ENCODE measurements at regions not wholly inside any gene's neighbourhood (a gene's known extent, or its start where the extent isn't known, plus 50 kb on each side); places are given as distances from the start of the nearest gene placed in this dataset.

DNA sequence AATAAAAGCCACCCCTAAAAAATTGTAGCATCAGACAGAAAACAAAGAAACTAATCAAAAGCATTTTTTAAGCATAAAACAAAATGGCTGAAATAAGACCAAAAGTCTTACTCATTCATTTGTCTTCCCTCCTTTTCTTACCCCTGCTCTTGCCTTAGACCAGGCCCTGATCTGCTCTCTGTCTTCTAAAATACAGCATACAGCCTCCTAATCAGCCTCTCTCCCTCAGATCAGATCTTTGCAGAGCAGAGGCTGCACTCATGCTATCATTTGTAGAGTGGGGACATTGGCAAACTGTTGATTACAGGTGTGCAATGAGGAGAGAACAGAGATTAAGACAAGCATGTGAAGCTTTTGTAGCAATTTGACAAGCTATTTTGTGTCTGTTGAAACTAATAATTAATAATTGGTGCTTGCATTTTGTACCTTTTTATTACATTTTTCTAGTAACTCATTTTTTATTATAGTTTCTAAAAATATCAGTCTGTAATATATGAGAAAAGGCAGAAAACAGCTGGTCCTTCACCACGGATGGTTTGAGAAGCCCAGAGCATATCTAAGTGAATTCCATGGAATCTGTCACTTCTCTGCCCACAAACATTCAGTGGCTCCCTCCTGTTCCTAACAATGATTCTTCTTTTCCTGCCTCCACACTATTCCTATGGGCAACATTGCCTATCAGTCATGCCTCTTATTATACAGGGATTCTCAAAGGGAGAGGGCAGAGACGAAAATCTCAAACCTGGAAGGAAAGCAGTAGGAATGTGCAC, 286.2 kb upstream of the STT3B start:
- no peaks in the 10 kb centered on the region for H3K36me3 ChIP-seq (ENCODE audit: control insufficient read depth, insufficient read depth, low read length)
- no peaks in the 10 kb centered on the region for H3K27me3 ChIP-seq (replicated peaks; ENCODE audit: control insufficient read depth, insufficient read depth, low read length)
- TF ChIP-seq, protein P1, sequence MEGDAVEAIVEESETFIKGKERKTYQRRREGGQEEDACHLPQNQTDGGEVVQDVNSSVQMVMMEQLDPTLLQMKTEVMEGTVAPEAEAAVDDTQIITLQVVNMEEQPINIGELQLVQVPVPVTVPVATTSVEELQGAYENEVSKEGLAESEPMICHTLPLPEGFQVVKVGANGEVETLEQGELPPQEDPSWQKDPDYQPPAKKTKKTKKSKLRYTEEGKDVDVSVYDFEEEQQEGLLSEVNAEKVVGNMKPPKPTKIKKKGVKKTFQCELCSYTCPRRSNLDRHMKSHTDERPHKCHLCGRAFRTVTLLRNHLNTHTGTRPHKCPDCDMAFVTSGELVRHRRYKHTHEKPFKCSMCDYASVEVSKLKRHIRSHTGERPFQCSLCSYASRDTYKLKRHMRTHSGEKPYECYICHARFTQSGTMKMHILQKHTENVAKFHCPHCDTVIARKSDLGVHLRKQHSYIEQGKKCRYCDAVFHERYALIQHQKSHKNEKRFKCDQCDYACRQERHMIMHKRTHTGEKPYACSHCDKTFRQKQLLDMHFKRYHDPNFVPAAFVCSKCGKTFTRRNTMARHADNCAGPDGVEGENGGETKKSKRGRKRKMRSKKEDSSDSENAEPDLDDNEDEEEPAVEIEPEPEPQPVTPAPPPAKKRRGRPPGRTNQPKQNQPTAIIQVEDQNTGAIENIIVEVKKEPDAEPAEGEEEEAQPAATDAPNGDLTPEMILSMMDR (IDR thresholded peaks at IDR 0.05; ENCODE audit: insufficient read depth, low read length, poor library complexity, severe bottlenecking), result no peak
- DNase-seq (ENCODE audit: extremely low read depth, insufficient read length), result no peak
- peak overlapping the region; percentile 38 for H3K4me3 ChIP-seq (replicated peaks; ENCODE audit: low read depth, low read length)

DNA sequence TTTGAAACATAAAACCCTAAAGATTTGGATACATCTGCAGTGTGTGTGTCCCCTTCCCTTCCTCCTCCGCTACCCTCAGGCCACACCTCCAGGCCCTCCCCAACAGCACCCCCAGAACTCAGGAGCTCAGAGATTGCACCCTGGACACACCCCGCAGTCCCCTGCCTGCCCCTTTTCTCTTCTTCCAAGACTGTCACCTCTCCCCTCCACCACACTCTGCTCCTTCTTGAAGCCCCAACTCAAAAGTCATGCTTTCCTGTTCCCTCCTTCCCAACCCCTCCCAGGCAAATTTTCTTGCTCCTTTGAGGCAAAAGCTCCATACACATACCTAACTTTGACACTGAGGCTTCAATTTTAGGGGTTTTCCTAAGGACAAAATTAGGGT, 285.7 kb upstream of the STT3B start:
- DNase-seq (ENCODE audit: extremely low read depth, insufficient read length), result no peak
- no peaks in the 10 kb centered on the region for H3K36me3 ChIP-seq (ENCODE audit: control insufficient read depth, insufficient read depth, low read length)
- H3K4me3 ChIP-seq (replicated peaks; ENCODE audit: low read depth, low read length), result peak overlapping the region; percentile 38
- H3K27me3 ChIP-seq (replicated peaks; ENCODE audit: control insufficient read depth, insufficient read depth, low read length), result no peaks in the 10 kb centered on the region
- TF ChIP-seq, protein P1 (IDR thresholded peaks at IDR 0.05; ENCODE audit: insufficient read depth, low read length, poor library complexity, severe bottlenecking), result no peak

DNA sequence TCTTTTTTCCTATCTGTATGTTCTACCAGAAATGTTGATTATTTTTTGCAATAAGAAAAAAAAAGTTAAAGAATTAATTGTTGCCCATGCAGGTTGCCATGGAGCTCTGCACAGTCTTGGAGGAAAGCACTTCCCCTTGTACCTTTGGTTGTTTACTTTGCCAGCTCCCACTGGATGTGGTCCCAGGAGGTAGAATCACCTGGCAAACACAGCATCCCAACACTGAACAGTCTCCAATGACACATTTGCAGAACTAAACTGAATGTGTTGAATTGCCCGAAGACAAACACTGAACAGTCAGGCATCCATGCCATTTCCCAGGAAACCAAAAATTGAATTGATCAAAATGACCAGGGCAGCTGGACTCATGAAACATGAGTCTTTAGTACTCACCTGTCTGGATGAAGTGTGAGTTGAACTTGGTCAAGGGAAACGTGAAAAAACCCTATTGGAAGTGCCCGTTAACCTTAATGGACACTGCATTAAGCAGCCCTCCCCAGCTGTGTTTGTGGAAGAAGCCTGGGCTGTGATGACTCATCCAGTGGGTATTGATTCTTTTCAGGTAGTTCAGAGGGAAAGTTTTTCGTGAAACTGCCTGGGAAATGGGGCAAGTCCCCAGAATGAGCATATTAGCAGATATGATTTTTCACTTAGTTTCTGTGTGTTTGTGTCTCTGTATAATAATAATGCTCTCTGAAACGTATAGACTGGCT, 284.7 kb upstream of the STT3B start:
- Histone ChIP-seq H3K36me3 (ENCODE audit: control insufficient read depth, insufficient read depth, low read length) (no peaks in the 10 kb centered on the region), H3K4me3 (replicated peaks; ENCODE audit: low read depth, low read length) (peak overlapping the region; percentile 48), H3K27me3 (replicated peaks; ENCODE audit: control insufficient read depth, insufficient read depth, low read length) (no peaks in the 10 kb centered on the region)
- TF ChIP-seq, protein P1 (IDR thresholded peaks at IDR 0.05; ENCODE audit: insufficient read depth, low read length, poor library complexity, severe bottlenecking), result no peak
- peak; percentile 56 for DNase-seq (ENCODE audit: extremely low read depth, insufficient read length)

DNA sequence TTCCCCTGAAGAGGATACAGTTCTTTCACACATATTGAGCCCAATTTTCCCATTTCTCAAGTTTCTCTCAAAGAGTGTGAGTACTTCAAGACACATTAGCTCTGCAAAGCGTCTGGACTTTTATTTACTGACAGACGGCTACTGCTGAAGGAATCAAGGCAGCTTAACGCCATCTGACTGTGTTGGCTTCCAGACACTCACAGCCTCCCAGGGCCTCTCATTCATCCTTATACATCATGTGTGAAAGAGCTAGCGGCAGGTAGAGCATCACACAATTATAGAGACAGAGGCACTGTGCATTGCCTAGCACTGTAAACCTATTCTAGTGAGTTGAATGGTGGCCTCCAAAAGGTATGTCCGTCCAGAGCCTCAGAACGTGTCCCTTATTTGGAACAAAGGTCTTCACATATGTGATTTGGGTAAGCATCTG, 284.1 kb upstream of the STT3B start:
- TF ChIP-seq, protein P1 (IDR thresholded peaks at IDR 0.05; ENCODE audit: insufficient read depth, low read length, poor library complexity, severe bottlenecking), result no peak
- Histone ChIP-seq H3K4me3 (replicated peaks; ENCODE audit: low read depth, low read length) (no peak overlapping the region), H3K27me3 (replicated peaks; ENCODE audit: control insufficient read depth, insufficient read depth, low read length) (no peaks in the 10 kb centered on the region), H3K36me3 (ENCODE audit: control insufficient read depth, insufficient read depth, low read length) (no peaks in the 10 kb centered on the region)
- no peak for DNase-seq (ENCODE audit: extremely low read depth, insufficient read length)

DNA sequence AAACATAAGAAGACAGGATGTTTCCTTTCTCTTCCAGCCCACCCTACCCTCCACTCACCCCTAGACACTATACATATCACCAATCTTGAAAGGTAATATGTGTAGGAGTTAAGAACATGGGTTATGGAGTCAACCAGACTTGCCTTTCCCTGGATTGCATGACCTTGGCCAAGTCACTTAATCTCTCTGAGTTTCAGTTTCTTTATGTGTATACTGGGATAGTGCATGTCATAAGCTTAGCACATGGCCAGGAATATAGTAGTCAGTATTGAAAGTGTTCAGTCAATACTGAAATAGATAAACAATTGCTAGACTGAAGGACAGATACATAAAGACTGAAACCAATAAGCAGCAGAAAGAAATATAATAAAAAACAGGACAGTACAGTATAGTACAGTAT, 283.2 kb upstream of the STT3B start:
- no peak for DNase-seq (ENCODE audit: extremely low read depth, insufficient read length)
- TF ChIP-seq, protein P1 (IDR thresholded peaks at IDR 0.05; ENCODE audit: insufficient read depth, low read length, poor library complexity, severe bottlenecking), result no peak
- Histone ChIP-seq H3K36me3 (ENCODE audit: control insufficient read depth, insufficient read depth, low read length) (no peaks in the 10 kb centered on the region), H3K4me3 (replicated peaks; ENCODE audit: low read depth, low read length) (no peak overlapping the region), H3K27me3 (replicated peaks; ENCODE audit: control insufficient read depth, insufficient read depth, low read length) (no peaks in the 10 kb centered on the region)
